HCT116 (cell line): ENCODE measurements at regions not wholly inside any gene's neighbourhood (a gene's known extent, or its start where the extent isn't known, plus 50 kb on each side); places are given as distances from the start of the nearest gene placed in this dataset.

Experiments used
- ATAC-seq: fragments of 200-7000 bp; cut with Tn5 transposase; 2 replicates; pipeline ENCODE4 v1.9.1; 2020; ENCODE audit warnings: mild to moderate bottlenecking, moderate library complexity
- BruUV-seq: library from RNA; stranded (reverse); fragments of 400-500 nt; replicated peaks from 2 replicates; lab custom pipeline; 2021; lab: Mats Ljungman, UMichigan
- CTCF ChIA-PET: fragments of 300-600 bp; sonication (Branson Sonifier 250); formaldehyde crosslinking; loops from one replicate; lab custom pipeline; 2021; ENCODE audit warnings: antibody characterized with exemption; lab: Charles Lee
- POLR2A ChIA-PET: fragments of 300-600, 350-600 bp; sonication (Branson Sonifier 250); formaldehyde crosslinking; loops from one replicate; lab custom pipeline; 2021; ENCODE audit warnings: antibody characterized with exemption; lab: Charles Lee
- RAD21 ChIA-PET, 2 experiments: fragments of 300-600 bp; sonication (Branson Sonifier 250); formaldehyde crosslinking; loops; one replicate each; lab custom pipeline; 2023; ENCODE audit warnings: low total read pairs in 2 of 2; ENCODE audit not compliant: uncharacterized antibody in 2 of 2, unreplicated experiment in 2 of 2, low non-redundant PET in 1 of 2; lab: Charles Lee
- DNase-seq: peaks from one replicate; pipeline ENCODE4 v3.0.0-alpha.2; 2010; ENCODE audit warnings: low read depth, low spot score
- H2AFZ ChIP-seq: fragments of 200-600 bp; shearing (Covaris generic), sonication (generic); 2 replicates; pipeline ENCODE4 v1.6.1; 2017; ENCODE audit warnings: low read depth, mixed run types, mixed read lengths, antibody characterized with exemption, low read length; ENCODE audit not compliant: poor library complexity, severe bottlenecking
- H3K27ac ChIP-seq: 2 replicates; pipeline ENCODE4 v1.5.1; 2012; ENCODE audit warnings: low read depth, low read length
- H3K27me3 ChIP-seq: fragments of 200-600 bp; sonication (generic); 2 replicates; pipeline ENCODE4 v1.6.1; 2016; ENCODE audit warnings: mixed run types, low read length, mixed read lengths; ENCODE audit not compliant: insufficient read depth
- H3K36me3 ChIP-seq, 2 experiments: fragments of 200-500 bp in 1 of 2; fragments of 200-600 bp in 1 of 2; sonication (Bioruptor generic) in 1 of 2; sonication (generic) in 1 of 2; 2 replicates each; pipeline versions ENCODE4 v1.5.1 to v1.6.1; 2014 to 2016; ENCODE audit warnings: low read length in 2 of 2, inconsistent platforms in 1 of 2, mixed read lengths in 1 of 2, mixed run types in 1 of 2; ENCODE audit not compliant: insufficient read depth in 2 of 2, control insufficient read depth in 1 of 2
- H3K4me1 ChIP-seq, 2 experiments: fragments of 200-600 bp in 1 of 2; sonication (generic) in 1 of 2; 2 replicates each; pipeline versions ENCODE4 v1.5.1 to v1.6.1; 2012 to 2017; ENCODE audit warnings: low read length in 2 of 2, inconsistent platforms in 1 of 2, mild to moderate bottlenecking in 1 of 2, mixed read lengths in 1 of 2, mixed run types in 1 of 2, moderate library complexity in 1 of 2; ENCODE audit not compliant: insufficient read depth in 2 of 2, control insufficient read depth in 1 of 2
- H3K4me2 ChIP-seq: fragments of 200-600 bp; sonication (generic); 2 replicates; pipeline ENCODE4 v1.6.1; 2017; ENCODE audit warnings: mixed run types, low read length, mixed read lengths
- H3K4me3 ChIP-seq, 2 experiments: fragments of 200-600 bp in 1 of 2; sonication (generic) in 1 of 2; replicated peaks in 1 of 2; 2 replicates each; pipeline ENCODE4 v1.5.1; 2011 to 2016; ENCODE audit warnings: low read length in 2 of 2, control low read depth in 1 of 2, low read depth in 1 of 2, mild to moderate bottlenecking in 1 of 2, mixed read lengths in 1 of 2, mixed run types in 1 of 2
- H3K79me2 ChIP-seq: fragments of 200-600 bp; sonication (generic); 2 replicates; pipeline ENCODE4 v1.6.1; 2017; ENCODE audit warnings: mild to moderate bottlenecking, mixed run types, low read length, moderate library complexity, mixed read lengths; ENCODE audit not compliant: insufficient read depth
- H3K9ac ChIP-seq: fragments of 200-600 bp; sonication (generic); 2 replicates; pipeline ENCODE4 v1.6.1; 2016; ENCODE audit warnings: low read length, mixed read lengths
- H3K9me2 ChIP-seq: fragments of 200-600 bp; sonication (generic), shearing (Covaris generic); 2 replicates; pipeline ENCODE4 v1.6.1; 2017; ENCODE audit warnings: mixed run types, mild to moderate bottlenecking, moderate library complexity; ENCODE audit not compliant: insufficient read depth
- H3K9me3 ChIP-seq, 2 experiments: fragments of 200-500 bp in 1 of 2; fragments of 200-600 bp in 1 of 2; sonication (Bioruptor generic) in 1 of 2; sonication (generic) in 1 of 2; 2 replicates each; pipeline ENCODE4 v1.6.1; 2014 to 2017; ENCODE audit warnings: low read length in 2 of 2, mixed read lengths in 2 of 2, inconsistent platforms in 1 of 2, low read depth in 1 of 2, mild to moderate bottlenecking in 1 of 2, mixed run types in 1 of 2, moderate library complexity in 1 of 2; ENCODE audit not compliant: control insufficient read depth in 1 of 2, insufficient read depth in 1 of 2
- H4K20me1 ChIP-seq: fragments of 200-600 bp; sonication (generic), shearing (Covaris generic); 2 replicates; pipeline ENCODE4 v1.6.1; 2017; ENCODE audit warnings: mixed run types, mild to moderate bottlenecking, moderate library complexity; ENCODE audit not compliant: insufficient read depth
- CBX3 ChIP-seq: IDR thresholded peaks from 2 replicates; pipeline ENCODE4 v1.6.1; 2012; ENCODE audit warnings: low read depth
- CTCF ChIP-seq, 3 experiments: fragments of 200-600 bp in 1 of 3; sonication (generic) in 1 of 3; IDR thresholded peaks in 2 of 3; conservative IDR thresholded peaks in 1 of 3; 2 replicates each; pipeline ENCODE4 v1.5.1; 2012 to 2017; ENCODE audit warnings: low read depth in 2 of 3, low read length in 2 of 3, antibody characterized with exemption in 1 of 3, borderline replicate concordance in 1 of 3, control low read depth in 1 of 3, mild to moderate bottlenecking in 1 of 3, mixed read lengths in 1 of 3, mixed run types in 1 of 3, moderate library complexity in 1 of 3; ENCODE audit not compliant: insufficient read depth in 1 of 3
- FOSL1 ChIP-seq: IDR thresholded peaks from 2 replicates; pipeline ENCODE4 v1.6.1; 2012; ENCODE audit warnings: low read depth
- JUND ChIP-seq: IDR thresholded peaks from 2 replicates; pipeline ENCODE4 v1.6.1; 2012
- POLR2A ChIP-seq: IDR thresholded peaks from 2 replicates; pipeline ENCODE4 v1.7.0; 2011; ENCODE audit warnings: borderline replicate concordance; ENCODE audit not compliant: insufficient read depth, insufficient read length; ENCODE audit errors: extremely low read depth
- RAD21 ChIP-seq: IDR thresholded peaks from 2 replicates; pipeline ENCODE4 v1.6.1; 2012; ENCODE audit warnings: low read depth, mild to moderate bottlenecking
- SIN3A ChIP-seq: IDR thresholded peaks from 2 replicates; pipeline ENCODE4 v1.6.1; 2012; ENCODE audit warnings: low read depth
- TCF7L2 ChIP-seq: IDR thresholded peaks from 2 replicates; pipeline ENCODE4 v1.7.0; 2011; ENCODE audit warnings: borderline replicate concordance, inconsistent platforms; ENCODE audit not compliant: insufficient read depth, insufficient read length; ENCODE audit errors: extremely low read depth
- ZFX ChIP-seq: fragments of 450-650 bp; IDR thresholded peaks from 2 replicates; pipeline ENCODE4 v1.6.1; 2017
- ZNF274 ChIP-seq: fragments of 200-500 bp; sonication (Bioruptor generic); IDR thresholded peaks from 2 replicates; pipeline ENCODE4 v1.6.1; 2014; ENCODE audit warnings: mild to moderate bottlenecking, low read depth, low read length, inconsistent platforms
- intact Hi-C: fragments of 100-400 bp; cut with micrococcal nuclease; formaldehyde crosslinking; loops from 2 replicates; pipeline ENCODE4 v1.10.0; 2022
- TF ChIP-seq, protein P1 (sequence below): IDR thresholded peaks from 2 replicates; pipeline ENCODE4 v1.6.1; 2012

DNA sequence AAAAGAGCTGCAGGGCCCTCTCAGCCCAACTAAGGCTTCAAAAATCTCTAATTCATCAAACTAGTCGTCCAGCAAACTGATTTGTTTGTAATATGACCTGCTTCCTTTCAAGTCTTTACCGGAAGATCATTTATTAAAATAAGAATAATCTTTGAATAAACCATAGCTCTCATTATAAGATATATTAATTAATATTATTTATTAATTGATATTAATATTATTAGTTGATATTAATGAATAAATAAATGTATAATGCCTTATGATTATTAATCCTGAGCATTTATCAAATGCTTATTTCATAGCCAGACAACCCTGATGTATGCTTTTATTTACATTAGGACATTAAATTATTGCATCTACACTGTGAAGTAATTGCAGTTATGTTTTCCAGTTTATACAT, 550.7 kb upstream of the ALCAM start:
- no peaks in the 10 kb centered on the region for H3K79me2 ChIP-seq
- H3K4me1 ChIP-seq: no peaks in the 10 kb centered on the region
- H3K4me2 ChIP-seq: no peak overlapping the region
- no peaks in the 10 kb centered on the region; the same call in 1 of the 2 replicates for H3K9me2 ChIP-seq
- intact Hi-C loops: no loop called here
- ChIA-PET RAD21 (no interaction called here), CTCF (no interaction called here), POLR2A (no interaction called here)
- BruUV-seq: no TSS peak
- TF ChIP-seq CTCF (IDR thresholded peaks at IDR 0.05 in 2 of 3, conservative IDR thresholded peaks at IDR 0.05 in 1 of 3; ENCODE audit: borderline replicate concordance in 1 of 3, insufficient read depth in 1 of 3, low read depth in 2 of 3, low read length in 2 of 3): no peak
- TF ChIP-seq POLR2A: no peak
- no peak for TF ChIP-seq ZNF274
- no peak for TF ChIP-seq CBX3
- no peak for TF ChIP-seq FOSL1
- no peak for TF ChIP-seq JUND
- TF ChIP-seq TCF7L2: no peak
- no peak for TF ChIP-seq RAD21
- TF ChIP-seq, protein P1, sequence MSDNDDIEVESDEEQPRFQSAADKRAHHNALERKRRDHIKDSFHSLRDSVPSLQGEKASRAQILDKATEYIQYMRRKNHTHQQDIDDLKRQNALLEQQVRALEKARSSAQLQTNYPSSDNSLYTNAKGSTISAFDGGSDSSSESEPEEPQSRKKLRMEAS: no peak
- TF ChIP-seq SIN3A: no peak
- no peak for TF ChIP-seq ZFX
- H3K27ac ChIP-seq: no peak overlapping the region
- DNase-seq (no peak), ATAC-seq (no peak)
- no peaks in the 10 kb centered on the region for H3K36me3 ChIP-seq
- no peak overlapping the region for H3K9ac ChIP-seq
- H3K4me3 ChIP-seq: no peak overlapping the region
- peaks cover 0 to 3% of the 10 kb centered on the region in 2 experiments; a peak in 1 of 4 replicates for H3K9me3 ChIP-seq
- no peaks in the 10 kb centered on the region for H3K27me3 ChIP-seq
- H4K20me1 ChIP-seq: no peaks in the 10 kb centered on the region
- no peak overlapping the region for H2AFZ ChIP-seq
